GM19463 (cell line): ENCODE measurements at regions not wholly inside any gene's neighbourhood (a gene's known extent, or its start where the extent isn't known, plus 50 kb on each side); places are given as distances from the start of the nearest gene placed in this dataset.

ENCODE experiments used
- ATAC-seq: cut with Tn5 transposase; IDR thresholded peaks from one replicate; pipeline ENCODE4 v1.9.1; 2021; ENCODE audit warnings: mild to moderate bottlenecking, moderate library complexity; ENCODE audit not compliant: unreplicated experiment

- ATAC-seq, result no peak
Observed at GRCh38 chr1:217373761-217374701, 256.9 kb downstream of the GPATCH2 start.

DNA sequence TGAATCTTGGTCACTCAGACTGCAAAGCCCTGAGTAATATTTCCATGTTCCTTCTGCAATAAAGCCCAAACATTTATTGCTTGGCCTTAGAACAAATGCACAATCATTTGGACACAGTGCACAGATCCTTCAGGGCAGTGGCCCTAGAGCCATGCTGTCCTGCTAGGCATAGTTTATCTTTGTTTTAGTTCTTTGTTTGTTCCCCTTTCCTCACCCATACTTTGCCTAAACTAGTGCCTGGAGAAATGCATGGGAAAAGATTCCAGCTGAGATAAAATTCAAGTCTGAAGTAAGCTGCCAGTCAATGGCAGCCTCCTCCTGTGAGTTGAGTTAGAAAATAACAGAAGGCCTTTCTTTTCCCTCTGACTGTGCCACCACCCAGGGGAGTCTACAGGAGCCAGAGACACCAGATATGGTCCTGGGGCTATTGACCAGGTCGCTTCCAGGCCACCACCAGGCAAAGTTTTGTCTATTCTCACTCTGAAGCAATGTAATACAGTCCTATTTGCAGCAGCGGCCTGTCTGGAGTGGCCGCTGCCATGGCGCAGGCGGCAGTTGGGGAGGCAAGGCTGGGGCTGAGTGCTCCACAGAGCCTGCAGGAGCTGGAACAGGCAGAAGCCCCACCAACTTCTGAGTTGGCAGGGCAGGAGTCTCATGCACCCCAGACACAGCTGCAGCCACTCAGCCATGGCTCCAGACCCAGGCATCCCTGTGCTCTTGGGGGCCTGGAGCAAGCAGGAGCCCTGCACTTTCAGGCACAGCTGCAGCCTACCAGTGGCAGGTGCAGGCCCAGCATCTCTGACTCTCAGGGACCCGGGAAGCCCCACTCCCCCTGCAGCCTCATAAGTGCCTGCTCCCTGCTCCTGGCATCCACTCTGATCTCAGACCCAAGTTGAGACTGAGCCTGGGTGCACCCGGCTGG, 258.6 kb downstream of the GPATCH2 start:
- no peak for ATAC-seq

DNA sequence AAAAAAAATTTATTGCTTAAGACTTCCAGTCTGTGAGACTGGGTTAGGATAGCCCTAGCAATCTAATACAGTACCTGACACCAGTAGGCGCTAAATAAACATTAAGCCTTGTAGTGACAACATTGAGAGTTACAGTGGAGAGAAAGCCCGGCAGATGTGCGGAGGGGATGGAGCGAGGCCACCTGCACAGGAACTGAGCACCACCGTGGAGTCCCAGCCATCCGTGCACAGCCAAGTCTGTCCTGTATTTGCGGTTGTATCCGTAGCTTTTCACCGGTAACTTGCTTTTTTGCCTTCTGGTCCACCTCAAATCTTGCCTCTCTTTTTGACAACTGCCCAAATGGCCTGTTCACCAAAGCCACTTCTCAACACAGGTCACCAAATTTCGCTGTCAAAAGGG, 260.1 kb downstream of the GPATCH2 start:
- no peak for ATAC-seq

DNA sequence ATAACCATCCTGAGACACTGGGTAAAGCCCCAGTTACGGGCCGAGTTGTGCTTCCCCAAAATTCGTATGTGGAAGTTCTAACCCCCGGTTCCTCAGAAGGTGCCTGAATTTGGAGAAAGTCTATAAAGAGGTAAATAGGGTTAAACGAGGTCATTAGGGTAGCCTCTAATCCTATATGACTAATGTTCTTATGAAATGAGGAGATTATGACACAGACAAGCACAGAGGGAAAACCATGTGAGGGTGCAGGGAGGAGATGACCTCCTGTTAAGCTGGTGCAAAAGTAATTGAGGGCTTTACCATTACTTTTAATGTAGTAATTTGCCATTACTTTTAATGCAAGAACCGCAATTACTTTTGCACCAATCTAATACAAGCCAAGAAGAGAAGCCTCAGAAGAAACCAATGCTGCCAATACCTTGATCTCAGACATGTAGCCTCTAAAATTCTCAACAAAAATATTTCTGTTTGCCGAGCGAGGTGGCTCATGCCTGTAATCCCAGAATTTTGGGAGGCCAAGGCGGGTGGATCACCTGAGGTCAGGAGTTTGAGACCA, 260.8 kb downstream of the GPATCH2 start:
- ATAC-seq, result peak; percentile 7

DNA sequence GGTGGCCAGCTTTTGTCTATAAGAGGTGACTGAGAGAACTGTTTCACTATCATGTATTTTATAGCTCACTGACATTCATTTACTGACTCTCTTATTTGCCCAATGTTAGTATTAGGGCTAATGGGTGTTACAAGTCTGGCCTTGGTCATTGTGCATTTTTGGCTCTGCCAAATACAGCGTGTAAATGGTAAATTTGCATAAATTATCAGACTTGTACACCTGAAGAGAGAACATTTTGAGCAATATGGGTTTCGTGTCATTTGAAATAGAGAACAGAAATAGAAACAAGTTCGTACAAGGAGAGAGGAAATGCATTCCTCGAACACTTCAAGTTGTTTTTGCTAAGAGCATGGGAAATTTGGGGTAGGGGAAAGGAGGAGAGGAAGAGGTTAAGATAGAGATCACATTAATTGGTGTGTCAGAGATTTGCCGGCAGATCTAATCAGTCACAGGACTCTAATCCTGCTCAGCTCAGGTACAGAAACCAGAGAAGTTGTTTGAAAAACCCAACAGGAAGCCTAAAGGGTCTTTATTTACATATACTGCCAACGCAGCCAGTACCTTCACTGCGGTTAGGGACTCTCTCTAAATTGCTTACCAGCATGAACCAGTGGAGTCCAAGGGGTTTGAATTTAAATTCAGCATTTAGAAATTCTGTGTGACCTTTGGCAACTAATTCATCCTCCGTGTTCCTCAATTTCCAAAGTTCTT, 261.5 kb downstream of the GPATCH2 start:
- peak; percentile 91 for ATAC-seq

DNA sequence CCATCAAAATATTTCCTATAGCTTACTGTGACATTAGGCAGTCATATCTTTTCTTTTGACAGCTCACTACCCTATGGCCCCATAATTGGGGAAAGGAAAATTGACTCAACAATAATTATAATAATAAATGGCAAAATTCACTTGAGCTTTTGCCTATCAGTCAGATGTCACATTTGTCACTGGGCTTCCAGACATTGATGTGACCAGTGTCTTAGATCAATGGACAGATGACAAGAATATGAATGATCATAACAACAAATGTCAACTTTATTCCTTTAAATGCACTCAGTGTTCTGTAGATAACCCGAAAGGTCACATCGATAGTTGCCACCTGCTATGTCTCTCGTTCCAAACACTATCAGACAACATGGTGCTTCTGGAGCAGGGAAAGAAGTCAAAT, 266.7 kb downstream of the GPATCH2 start:
- no peak for ATAC-seq

- ATAC-seq, result no peak
Observed at GRCh38 chr1:217363319-217363718, 267.6 kb downstream of the GPATCH2 start.

GRCh38 chr1:217360510-217360909, 270.4 kb downstream of the GPATCH2 start:
- no peak for ATAC-seq

DNA sequence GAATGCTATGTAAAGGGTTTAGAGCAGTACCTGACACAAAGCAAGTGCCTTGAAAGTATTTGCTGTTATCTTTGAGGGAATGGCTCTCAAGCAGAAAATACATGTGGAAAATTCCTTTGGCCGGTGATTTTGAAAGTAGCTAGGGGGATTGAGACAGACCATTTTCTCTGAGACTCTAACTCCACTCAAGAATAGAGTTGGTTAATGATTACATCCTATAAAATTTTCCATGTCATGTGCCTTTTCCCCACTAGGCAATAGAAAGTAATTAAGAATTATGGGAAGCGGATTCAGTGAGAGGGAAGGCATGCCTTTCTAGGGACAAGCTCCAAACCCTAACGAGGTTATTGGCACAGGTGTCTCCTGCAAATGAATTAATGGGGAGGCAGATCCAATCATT, 276.0 kb downstream of the GPATCH2 start:
- ATAC-seq, result no peak

DNA sequence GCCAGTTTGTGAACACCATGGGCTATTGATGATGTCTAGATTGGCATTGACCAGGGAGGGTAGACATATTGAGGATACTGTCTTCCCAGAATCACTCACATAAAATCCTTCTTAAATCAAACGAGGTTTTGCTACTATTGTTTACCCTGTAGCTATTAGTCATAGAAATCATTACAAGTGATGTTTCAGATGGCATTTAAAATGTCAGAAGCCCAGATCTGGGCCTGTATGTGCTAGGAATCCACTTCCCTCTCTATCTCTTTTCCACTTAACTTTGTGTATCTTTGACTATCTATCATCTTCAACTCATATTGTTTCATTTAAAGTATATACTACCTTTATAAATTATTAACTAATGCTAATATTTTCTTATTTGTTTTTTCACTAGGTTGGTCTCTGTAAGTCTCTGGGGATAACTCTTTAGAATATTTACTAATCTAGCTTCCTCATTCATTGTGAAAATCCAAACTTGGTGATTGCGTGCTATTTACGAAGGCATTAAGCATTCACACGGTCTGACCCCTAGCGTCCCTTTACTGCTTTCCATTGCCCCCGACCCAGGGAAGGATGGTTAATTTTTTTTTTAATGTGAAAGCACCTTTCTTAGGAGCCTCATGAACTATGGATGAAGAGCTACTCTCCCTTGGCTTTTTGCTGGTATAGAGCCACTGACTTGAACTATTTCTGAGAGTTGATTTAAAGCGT, 281.8 kb downstream of the GPATCH2 start:
- ATAC-seq, result no peak

DNA sequence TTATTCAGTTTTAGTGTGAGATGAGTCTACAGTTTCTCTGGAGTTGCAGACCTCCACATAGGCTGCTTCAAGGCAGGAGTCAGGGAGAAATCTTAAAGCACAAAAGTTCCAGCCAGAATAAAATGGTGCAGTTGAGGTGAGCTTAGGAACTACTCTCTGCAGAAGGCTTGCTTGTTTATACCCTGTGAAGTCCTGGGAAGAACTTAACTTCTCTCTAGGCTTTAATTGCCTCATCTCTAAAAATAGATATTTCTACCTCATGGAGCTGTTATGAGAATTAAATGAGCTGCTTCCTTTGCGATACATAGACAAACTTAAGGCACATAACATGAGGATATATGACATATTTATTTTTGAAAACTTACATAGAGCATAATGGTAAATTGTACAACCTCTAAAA, 286.2 kb downstream of the GPATCH2 start:
- no peak for ATAC-seq

DNA sequence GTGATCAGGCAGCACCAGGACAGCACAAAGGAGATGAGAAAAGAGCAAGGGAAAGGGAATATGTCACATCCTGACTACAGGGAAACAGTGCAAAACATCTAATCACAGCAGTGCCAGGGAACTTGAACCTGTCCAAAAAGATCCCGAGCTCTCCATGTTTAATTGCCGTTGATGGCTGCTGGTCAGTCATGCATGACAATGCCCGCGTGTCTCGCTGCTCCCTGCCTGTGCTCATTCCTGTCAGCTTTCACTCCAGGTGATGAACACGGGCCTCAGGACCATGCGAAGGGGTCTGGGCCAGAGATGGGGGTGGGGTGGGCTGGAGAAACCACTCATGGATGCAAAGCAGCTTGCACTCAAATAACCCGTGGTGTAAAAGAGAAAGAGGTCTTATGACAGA, 287.0 kb downstream of the GPATCH2 start:
- ATAC-seq, result no peak

DNA sequence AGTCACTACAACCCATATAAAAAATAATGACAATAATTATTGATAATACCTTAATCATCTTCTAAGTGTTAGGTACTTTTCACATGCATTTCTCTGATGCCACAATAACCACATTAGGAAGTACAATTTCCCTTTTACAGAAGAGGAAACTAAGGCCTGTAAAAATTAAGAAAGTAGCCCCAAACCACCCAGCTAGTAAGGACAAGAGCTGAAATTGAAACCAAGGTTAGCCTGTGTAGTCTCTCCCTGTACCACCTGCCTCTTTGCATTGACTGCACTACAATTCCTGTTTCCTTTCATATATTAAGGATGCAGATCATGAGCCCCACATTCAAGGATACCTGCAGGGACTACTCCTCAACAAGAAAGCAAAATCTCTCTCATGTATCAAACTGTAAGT, 288.8 kb downstream of the GPATCH2 start:
- ATAC-seq, result no peak

DNA sequence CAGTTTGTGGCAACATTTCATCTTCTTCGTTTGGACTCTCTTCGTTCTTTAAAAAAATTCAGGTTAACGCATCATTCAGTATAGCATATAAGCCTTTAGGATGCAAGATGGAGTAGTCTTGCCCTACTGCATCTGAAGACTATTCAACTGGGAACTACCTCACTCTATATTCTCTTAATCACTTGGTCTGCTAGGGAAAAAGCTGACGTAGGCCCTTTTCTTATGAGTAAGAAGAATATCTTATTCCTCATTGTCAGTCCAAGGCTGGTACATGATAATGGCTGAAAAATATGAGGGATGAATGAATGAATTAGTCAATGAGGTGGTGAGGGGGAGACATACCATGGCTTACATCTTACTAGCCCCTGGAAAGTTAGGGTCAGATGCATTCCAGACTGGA, 294.2 kb downstream of the GPATCH2 start:
- ATAC-seq, result no peak

DNA sequence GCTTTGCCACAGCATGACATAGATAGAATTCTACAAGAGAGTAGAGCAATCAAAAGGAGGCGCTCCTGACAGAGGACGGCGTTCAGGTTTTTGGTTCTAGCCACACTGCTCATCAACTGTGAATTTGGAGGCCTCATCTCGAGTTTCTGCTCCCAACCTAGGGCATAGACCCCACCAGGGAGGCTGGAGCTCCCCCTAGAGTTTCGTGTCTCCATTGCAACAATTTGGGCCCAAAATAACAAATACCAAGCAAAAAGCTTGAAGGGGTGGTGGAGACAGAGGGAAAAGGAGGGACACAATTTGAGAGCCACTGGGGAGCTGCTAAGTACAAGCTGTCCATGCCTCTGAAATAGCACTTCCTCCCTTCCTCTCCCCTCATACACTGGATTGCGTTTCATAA, 297.0 kb downstream of the GPATCH2 start:
- no peak for ATAC-seq

DNA sequence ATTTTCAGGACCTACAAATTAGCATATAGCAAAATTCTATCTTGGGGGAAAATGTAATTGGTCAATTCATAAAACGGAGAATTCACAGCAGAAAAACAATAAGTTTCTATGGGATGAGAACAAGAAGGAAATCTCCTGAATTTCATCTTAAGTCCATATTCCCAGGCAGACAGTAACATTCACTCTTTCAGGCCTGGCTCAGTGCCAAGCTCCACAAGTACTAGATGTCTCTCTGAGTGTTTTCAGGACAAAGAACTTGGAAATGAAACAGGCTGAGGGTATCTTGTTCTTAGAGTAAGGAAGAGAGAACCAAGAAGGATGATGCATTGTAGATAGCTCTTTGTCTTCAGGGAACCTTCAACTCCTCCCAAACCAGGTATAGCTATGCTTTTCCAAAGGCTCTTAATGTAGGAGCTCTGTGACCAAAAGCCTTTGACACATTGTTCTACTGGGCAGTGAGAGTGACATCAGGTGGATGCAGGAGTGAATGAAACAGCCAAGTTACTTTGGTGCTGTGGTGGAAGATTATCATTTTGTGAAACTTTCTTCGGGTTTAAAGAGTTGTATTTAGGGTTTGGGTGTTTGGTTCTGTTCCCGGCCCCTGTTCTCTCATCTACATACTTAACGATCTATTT, 298.3 kb downstream of the GPATCH2 start:
- ATAC-seq, result no peak

DNA sequence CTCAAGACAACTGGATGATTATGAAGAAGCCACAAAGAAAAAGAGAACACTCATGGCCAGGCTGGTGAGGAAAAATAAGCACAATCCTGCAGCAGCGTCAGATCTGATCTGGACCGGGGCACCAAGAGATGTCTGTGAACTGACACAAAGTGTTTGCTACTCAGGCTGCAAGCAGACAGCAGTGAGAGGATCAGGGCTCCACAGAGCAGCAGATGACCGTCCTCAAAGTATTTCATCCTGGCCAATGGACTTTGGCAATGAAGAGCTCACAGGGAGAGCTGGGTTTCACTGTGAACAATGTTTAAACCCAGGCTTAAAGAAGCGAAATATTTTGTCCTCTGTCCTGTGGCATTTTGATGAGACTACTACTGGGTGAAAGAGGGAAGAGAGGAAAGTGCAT, 299.2 kb downstream of the GPATCH2 start:
- ATAC-seq, result no peak

GRCh38 chr1:217327901-217328300, 303.0 kb downstream of the GPATCH2 start:
- no peak for ATAC-seq

DNA sequence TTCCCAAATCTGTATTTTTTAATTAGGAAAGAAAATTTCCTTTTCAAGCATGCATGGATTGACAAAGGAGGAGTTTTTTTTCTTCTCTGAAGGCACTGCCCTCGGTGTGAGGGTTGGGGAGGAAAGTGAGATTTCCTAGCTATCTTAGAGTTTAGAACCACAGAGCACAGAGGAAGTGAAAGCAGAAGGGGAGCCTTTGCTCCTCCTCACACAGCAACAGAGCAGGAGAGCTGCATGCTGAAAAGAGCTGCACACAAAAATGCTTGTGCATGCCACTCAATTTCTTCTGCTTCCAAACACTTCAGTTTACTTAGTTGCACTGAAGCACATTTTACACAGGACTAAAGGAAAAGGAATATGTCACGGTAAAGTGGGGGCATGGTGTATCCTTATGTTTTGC, 308.1 kb downstream of the GPATCH2 start:
- ATAC-seq, result peak; percentile 100

DNA sequence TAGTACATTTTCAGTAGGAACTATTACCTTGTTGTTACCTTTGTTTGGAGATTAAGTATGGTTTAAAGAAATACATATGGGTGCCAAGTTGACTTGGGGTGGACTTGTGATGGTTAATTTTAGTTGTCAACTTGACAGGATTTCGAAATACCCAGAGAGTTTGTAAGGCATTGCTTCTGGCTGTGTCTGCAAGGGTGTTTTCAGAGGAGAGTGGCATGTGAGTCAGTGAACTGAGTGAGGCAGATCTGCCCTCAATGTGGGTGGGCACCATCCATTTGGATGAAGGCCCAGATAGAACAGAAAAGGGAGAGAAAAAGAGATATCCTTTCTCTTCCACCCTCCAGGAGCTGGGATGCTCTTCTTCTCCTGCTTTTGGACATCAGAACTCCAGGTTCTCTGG, 315.5 kb downstream of the GPATCH2 start:
- ATAC-seq, result no peak
